ENCODE measurements at regions not wholly inside any gene's neighbourhood (a gene's known extent, or its start where the extent isn't known, plus 50 kb on each side); places are given as distances from the start of the nearest gene placed in this dataset.

DNA sequence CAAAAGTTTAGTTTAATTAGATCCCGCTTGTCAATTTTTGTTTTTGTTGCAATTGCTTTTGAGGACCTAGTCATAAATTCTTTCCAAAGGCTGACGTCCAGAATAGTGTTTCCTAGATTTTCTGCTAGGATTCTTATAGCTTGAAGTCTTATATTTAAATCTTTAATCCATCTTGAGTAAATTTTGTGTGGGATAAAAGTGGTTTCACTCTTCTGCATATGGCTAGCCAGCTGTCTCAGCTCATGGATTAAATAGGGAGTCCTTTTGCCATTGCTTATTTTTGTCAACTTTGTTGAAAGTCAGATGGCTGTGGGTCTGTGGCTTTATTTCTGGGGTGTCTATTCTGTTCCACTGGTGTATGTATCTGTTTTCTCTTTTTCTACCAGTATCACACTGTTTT is 801.3 kb upstream of the ADGRL4 start:
- no peak for DNase-seq

- no peak for DNase-seq
These were observed 791.0 kb upstream of the ADGRL4 start for GRCh38 chr1:79797487-79797886.

DNA sequence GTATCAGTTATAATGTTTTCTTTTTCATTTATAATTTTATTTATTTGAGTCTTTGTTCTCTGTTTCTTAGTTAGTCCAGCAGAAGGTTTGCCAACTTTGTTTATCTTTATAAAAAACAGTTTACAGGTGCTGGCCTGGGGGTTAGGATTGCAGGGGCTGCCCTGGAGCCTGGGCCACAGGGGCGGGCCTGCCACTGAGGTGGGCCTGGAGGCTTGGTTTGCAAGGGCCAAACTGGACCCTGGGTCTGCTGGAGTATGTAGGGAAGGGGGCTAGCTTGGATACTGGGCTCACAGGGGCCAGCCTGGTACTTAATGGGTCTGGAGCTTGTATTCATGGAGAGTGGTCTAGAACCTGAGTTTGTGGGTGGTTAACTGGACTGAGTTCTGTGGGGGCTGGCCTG is 789.9 kb upstream of the ADGRL4 start:
- no peak for DNase-seq

DNA sequence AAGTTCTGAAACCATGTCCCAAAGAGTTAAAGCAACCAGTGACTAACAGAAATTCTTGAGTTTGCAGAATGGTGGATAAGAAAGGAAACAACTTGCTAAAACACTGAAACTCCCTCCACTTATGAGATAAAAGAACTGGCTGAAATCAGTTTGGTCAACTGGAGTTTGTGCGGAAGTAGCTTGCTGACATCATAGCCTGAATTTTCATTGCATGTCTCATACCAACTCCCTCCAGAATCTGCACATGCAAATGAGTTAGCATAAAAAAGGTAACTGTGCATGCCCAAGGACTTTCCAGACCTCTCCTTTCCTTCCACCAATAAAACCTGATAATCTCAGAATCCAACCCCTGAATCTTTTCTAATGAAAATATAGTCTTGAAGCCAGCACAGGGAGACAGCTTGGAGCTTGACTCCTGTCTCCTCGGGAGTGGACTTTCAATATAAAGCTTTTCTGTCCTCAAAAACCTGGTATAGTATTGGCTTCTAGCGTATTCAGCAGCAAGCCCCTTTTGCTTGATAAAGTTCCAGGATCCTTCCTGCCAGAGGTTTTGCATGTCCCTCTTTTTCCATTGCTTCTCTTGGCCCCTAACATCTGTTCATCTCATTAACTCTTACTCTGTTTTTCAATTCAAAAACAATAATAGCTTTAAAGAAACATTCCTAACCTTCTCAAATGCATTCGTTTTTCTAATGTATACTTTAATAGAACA is 785.8 kb upstream of the ADGRL4 start:
- no peak for DNase-seq

DNA sequence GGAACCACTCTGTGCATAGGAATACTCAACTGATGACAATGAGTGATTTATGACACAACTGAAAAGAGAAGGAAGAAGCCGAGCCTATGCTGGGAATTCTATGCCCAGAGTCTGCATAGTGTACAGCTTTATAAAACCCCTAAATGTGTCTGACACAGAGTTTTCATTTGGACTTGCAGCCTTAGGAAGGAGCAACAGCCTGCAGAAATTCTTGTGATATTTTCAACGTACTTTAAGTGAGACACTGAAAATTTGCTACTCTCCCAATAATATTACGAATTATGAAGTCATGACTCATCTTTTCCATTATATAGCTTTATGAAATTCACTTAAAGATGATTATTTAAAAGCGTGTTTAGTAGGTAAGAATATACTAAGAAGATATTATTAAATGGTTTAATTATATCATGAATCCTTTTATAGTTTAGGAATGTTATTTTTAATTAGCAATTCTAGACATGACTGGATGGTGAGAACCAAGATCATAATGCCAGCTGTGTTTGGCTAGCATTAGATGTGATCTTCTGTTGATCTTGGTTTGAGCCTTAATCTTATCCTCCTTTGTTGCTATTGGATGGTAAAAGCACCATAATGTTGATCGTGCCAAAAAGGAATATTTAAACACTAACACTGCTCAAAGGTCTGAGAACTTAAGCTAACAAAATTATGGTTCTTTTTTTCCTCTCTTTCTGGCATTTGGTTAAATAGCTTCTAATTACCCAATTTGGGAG is 785.1 kb upstream of the ADGRL4 start:
- DNase-seq: no peak

- DNase-seq: no peak
These were observed 784.4 kb upstream of the ADGRL4 start for GRCh38 chr1:79790950-79791349.

DNA sequence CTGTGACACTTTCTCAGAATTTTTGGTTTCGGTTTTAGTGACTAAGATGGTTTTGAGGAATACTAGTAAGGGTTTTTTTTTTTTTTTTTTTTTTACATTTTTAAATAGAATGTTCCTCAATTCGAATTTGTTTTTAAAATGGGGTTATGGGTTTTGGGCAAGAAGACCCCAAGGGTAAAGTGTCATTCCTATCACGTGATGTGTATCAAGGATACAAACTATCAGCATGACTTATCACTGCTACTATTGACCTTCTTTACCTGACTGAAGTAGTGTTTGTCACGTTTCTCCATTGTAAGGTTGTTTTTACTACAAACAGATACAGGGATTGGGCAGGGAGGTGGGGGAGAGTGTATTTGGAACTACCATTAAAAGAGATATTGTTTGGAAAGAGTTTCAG is 781.1 kb upstream of the ADGRL4 start:
- DNase-seq: no peak

GRCh38 chr1:79785964-79786363 is 779.4 kb upstream of the ADGRL4 start:
- DNase-seq: no peak

DNA sequence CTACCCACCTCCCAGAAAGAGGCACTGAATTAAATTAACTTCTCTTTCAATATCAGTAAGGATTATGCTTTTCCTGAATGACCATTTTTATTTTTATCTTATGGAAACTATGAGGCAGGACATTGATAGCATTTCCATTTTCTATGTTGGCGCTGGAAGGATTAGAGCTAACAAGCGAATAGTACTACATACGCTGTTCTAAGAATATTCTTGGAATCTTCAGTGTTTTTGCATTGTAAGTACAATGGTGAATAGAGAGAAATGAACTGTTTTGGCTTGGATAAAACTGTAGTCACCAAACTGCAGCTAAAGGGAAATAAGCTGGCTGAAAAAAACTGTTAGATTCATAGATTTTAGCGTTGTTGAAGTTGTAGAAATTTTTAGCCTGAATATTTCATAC is 779.0 kb upstream of the ADGRL4 start:
- DNase-seq: no peak

DNA sequence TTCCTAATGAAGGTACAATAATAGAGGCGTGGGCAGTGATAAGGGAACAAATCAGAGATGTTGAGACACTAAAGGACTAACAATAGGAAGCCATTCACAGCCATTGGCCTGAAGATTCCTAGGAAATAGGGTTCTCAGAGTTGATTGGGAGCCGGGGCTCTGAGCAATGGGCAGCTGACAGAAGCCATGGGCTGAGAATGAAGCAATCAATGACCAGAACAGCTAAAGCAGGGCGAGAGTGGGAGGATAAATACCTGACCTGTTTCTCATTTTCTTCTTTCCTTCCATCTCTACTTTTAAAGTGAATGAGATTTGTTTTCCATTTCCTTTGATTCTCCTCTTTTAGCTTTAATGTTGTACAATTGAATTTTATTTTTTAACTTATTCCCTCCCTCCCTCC is 774.7 kb upstream of the ADGRL4 start:
- DNase-seq: no peak

- no peak for DNase-seq
These were observed 771.1 kb upstream of the ADGRL4 start for GRCh38 chr1:79777481-79778219.

DNA sequence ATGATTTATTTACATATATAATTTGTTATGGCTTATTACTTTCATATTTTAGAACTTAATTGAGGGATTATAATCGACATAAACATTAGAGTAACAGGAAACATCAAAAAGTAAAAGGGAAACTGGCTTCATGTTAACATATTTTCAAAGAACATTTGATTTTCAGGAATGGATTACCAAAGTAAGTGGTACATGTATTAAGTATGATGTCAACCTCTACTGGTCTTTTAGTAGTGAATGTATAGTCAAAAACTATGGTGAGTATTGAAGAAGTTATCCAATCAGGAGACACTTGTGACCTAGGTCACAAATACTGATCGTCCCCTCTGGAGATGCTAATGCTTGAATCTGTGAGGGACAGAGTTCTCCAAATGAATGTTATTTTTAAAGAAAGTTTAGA is 768.9 kb upstream of the ADGRL4 start:
- DNase-seq: no peak

GRCh38 chr1:79773385-79773784 is 766.9 kb upstream of the ADGRL4 start:
- DNase-seq: no peak

- no peak for DNase-seq
These were observed 755.9 kb upstream of the ADGRL4 start for GRCh38 chr1:79762461-79762860.

GRCh38 chr1:79760531-79760930 is 754.0 kb upstream of the ADGRL4 start:
- no peak for DNase-seq

DNA sequence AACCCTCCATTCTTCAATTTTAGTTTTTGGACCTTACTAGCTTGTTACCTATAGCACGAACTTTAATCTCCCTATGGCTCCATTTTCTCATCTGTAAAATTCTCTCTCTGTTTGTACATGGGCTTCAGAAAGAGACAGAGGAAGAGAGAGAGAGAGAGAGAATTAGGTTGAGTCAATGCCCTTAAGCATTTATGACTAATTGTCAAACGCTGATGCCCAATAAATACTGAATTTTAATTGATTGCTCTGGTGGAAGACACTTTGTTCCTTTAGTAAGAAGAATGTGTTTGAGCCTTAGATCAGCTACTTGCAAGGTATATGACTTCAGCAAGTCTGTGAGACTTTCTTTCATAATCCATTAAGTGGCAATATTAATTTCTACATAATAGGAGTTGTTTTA is 743.1 kb upstream of the ADGRL4 start:
- DNase-seq: no peak

DNA sequence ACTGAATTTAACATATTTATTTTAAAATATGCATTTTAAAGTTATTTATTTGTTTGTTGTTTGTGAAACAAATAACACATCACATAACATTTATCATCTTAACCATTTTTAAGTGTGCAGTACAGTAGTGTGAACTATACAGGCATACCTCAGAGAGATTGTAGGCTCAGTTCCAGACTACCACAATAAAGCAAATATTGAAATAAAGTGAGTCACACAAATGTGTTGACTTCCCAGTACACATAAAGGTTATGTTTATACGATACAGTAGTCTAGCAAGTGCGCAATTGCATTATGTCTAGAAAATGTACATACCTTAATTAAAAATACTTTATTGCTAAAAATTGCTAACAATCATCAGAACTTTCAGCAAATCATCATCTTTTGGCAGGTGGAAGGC is 739.4 kb upstream of the ADGRL4 start:
- no peak for DNase-seq

DNA sequence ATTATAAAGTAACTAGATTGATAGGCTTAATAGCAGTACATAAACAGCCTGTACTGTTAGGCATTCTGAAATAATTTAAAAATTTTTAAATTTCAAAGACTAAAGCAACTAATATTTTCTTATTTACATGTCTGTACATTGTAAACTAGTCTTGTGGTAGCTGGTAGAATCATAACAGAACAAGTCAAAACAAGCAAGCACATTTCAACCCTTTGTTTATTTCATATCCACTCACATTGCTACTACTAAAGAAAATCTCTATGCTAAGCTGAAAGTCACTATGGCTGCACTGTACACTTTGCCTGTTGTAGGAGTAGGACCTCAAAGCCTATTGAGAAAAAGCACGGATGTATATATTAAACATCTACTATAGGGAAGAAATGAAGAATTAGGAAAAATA is 738.2 kb upstream of the ADGRL4 start:
- no peak for DNase-seq

- DNase-seq: no peak
These were observed 735.3 kb upstream of the ADGRL4 start for GRCh38 chr1:79741720-79742421.

DNA sequence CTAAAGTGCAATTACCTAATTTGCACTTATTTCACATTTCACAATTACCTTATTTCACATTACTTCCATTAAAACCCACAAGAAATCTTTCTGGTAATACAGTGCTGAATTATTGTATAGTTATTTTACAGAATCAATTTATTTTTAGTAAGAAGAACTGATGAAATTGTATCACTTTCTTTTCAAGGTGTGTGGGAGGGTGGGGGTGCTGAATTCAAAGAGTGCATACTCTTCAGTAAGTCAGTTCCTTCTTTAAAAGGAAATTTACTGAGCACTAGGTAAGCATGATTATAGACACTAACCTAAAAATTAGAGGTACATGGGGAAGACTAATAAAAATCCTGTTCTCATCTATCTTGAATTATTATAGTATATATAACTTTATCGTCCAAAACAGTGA is 731.6 kb upstream of the ADGRL4 start:
- DNase-seq: no peak

DNA sequence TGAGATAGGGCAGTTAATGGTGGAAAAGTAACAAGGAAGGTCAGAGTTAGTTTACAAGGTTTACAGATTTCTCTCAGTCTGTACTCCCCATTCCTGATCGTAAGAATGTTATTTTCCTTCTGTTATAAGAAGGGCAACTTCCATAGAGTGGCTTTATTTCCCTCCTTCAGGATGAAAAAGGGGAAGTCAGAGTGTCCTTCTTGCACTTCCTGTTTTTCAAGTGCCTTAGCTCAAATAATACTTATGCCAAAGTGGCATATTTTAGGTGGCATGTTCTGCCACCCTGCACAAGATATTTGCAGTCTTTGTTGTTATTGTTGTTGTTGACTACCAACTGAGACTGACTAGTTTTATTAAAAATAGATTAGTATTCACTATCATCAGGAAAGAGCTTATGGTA is 730.7 kb upstream of the ADGRL4 start:
- no peak for DNase-seq

- no peak for DNase-seq
These were observed 726.4 kb upstream of the ADGRL4 start for GRCh38 chr1:79732950-79733349.

DNA sequence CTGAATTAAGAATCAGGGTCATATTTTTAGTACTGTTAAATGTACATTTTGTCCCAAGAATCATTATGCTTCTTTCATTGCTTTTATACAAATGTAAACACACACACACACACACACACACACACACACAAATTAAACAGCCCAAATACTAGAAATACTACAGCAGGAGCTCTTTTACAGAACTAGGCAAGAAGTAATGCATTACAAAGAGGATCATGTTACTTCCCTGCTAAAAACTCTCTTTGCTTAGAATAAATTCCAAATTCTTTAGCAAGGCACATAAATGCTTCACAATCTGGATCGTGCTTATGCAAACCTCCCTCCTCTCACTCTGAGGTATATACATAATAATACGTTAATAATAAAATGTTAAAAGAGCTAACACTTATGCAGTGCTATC is 720.4 kb upstream of the ADGRL4 start:
- DNase-seq: no peak

Measured in right kidney (tissue), 1 donor.